Mesodermal cell (in vitro differentiated cells): ENCODE measurements at regions not wholly inside any gene's neighbourhood (a gene's known extent, or its start where the extent isn't known, plus 50 kb on each side); places are given as distances from the start of the nearest gene placed in this dataset.
"Not testable (repeated sequence)": the region's sequence is repeated elsewhere in the genome, so short reads cannot be mapped to it uniquely, and the experiment has no call there.

Experiments used
- H3K27ac ChIP-seq: 2 replicates; pipeline ENCODE4 v1.7.0; 2013; ENCODE audit warnings: mild to moderate bottlenecking, low read depth, low read length, moderate library complexity; ENCODE audit not compliant: severe bottlenecking
- H3K36me3 ChIP-seq: 2 replicates; pipeline ENCODE4 v1.7.1; 2013; ENCODE audit warnings: mild to moderate bottlenecking, low read length, moderate library complexity; ENCODE audit not compliant: control insufficient read depth, insufficient read depth
- H3K4me1 ChIP-seq: one replicate; pipeline ENCODE4 v1.7.1; 2013; ENCODE audit warnings: mild to moderate bottlenecking, low read length; ENCODE audit not compliant: insufficient read depth, control insufficient read depth, poor library complexity, severe bottlenecking
- H3K4me3 ChIP-seq: 2 replicates; pipeline ENCODE4 v1.7.0; 2013; ENCODE audit warnings: low read length, control low read depth, mild to moderate bottlenecking; ENCODE audit not compliant: insufficient read depth, poor library complexity, severe bottlenecking; ENCODE audit errors: extremely low read depth
- H3K9me3 ChIP-seq: 2 replicates; pipeline ENCODE4 v1.7.1; 2013; ENCODE audit warnings: mild to moderate bottlenecking, low read length, moderate library complexity; ENCODE audit not compliant: control insufficient read depth
- WGBS, 2 experiments: methylation state at CpG; one replicate each; pipeline ENCODE4 v1.1.5; 2013; ENCODE audit warnings: missing lambda C conversion rate in 2 of 2; ENCODE audit not compliant: insufficient coverage in 2 of 2; 5-methylcytosine and 5-hydroxymethylcytosine counted together

DNA sequence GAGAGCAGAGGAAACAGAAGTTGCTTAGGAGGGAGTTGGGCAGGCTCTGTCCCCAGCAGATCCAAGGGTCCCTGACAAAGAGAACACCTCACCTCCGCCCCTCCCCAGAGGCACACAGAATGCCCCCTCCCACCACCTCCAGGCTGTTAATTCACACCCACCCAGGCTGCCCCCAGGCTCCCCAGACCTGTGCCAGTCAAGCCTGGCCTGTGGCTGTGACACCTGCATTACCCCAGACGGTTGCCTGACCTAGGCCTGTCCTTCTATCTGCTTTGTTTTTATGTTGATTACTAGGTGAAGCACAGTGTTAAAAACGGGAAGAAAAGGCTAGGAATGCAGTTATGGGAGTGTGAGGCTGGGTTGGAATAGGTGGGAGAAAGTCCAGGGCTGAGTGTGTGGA, 250.8 kb upstream of the PLGLB2 start:
- not testable (repeated sequence) for H3K9me3 ChIP-seq, H3K4me1 ChIP-seq, H3K27ac ChIP-seq, H3K36me3 ChIP-seq, H3K4me3 ChIP-seq
- WGBS, 2 experiments: no CpG with 5 or more reads among the region's 3 CpGs

- not testable (repeated sequence) for H3K27ac ChIP-seq
Observed at GRCh38 chr2:87497700-87498099, 250.2 kb upstream of the PLGLB2 start.

DNA sequence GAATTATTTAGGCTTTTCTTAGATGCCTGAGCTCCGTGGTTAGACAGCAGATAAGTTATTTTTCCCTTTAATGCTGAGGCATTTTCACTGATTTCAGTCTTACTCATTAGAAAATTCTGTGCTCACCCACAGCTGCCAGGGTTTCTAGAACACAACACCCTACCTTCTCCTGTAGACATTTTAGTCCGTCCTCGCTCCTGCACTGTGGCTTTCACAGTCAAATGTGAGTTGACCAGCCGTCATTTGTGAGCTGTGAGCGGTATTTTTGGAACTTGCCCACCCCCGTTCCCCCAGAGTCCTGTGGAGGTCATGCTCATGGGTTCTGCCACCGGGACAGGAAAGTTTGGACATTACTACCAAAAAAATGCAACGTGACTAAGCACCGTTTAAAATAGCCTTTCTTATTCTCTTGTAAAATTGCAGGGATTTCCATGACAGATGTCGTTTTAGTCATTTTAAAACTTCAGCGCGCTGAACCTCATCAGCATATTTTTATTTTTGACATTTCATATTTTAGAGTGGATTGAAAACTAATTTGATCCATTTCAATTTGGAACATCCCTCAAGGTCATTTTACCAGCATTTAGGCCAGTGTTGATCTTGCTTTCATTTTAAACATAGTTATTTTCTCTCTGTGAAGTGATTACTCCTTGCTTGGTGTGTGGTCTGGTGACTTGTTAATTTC, 249.6 kb upstream of the PLGLB2 start:
- not testable (repeated sequence) for H3K36me3 ChIP-seq, H3K4me3 ChIP-seq, H3K27ac ChIP-seq, H3K4me1 ChIP-seq, H3K9me3 ChIP-seq
- WGBS, 2 experiments: no CpG with 5 or more reads among the region's 12 CpGs

More at GRCh38 chr2:87497700-87498099, 250.2 kb upstream of the PLGLB2 start:
- H3K4me3 ChIP-seq, H3K36me3 ChIP-seq, H3K9me3 ChIP-seq, H3K4me1 ChIP-seq: not testable (repeated sequence)
- no CpG with 5 or more reads among the region's 4 CpGs for WGBS, 2 experiments

DNA sequence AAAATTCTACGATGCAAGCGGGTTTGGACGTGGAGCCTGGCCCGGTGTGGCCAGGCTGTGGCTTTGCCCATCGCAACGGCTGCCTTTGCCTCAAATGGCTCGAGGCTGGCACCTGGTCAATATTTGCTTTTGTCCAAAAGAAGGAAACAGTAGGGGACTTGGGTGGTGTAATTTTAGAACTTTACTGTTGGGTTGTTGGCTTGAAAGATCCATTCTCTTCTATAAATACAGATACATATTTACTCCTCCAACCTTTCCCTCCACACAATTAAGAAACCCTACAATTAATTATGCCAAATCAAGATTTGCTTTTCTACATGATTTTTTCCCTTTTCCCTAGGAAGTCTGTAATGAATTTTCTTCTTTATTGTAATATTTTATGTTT, 249.0 kb upstream of the PLGLB2 start:
- no CpG with 5 or more reads among the region's 7 CpGs for WGBS, 2 experiments
- not testable (repeated sequence) for H3K4me3 ChIP-seq

GRCh38 chr2:87499860-87500259, 248.0 kb upstream of the PLGLB2 start:
- no CpG with 5 or more reads among the region's 6 CpGs for WGBS, 2 experiments
- not testable (repeated sequence) for H3K36me3 ChIP-seq, H3K4me3 ChIP-seq, H3K27ac ChIP-seq, H3K9me3 ChIP-seq, H3K4me1 ChIP-seq

More for the DNA sequence above, 249.0 kb upstream of the PLGLB2 start:
- not testable (repeated sequence) for H3K4me1 ChIP-seq, H3K27ac ChIP-seq, H3K9me3 ChIP-seq, H3K36me3 ChIP-seq

DNA sequence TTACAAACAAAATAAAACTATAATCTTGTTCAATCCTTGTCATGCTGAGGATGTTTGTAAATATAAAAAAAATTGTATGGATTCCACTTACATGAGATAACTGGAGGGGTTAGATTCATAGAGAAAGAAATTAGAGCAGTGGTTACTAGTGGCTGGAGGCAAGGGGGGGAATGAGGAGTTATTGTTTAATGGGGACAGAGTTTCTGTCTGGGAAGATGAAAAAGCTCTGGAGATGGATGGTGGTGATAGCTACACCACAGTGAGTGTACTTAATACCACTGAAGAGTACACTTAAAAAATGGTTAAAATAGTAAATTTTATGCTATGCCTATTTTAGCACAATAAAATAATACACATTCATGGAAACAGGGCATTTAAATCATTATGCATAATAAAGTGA, 247.5 kb upstream of the PLGLB2 start:
- H3K4me1 ChIP-seq: not testable (repeated sequence)

DNA sequence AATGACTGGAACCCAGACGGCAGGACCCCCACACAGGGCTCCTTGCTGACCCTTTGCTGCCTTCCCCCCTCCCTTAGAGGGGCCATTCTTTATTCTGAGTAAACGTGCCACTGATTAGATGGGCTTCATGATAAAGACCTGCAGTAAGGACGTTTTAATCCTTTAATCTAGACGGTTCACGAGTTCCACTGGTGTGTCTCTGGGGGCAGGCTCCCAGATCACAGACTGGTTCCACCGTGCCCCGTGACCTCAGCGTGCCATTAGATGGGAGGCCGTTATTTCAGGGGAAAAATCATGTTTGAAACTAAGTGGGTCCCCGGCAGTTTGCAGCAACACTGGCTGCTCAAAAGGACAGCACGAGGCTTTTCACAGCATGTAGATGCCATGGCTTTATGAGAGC, 246.9 kb upstream of the PLGLB2 start:
- not testable (repeated sequence) for H3K4me1 ChIP-seq, H3K9me3 ChIP-seq, H3K36me3 ChIP-seq, H3K27ac ChIP-seq, H3K4me3 ChIP-seq
- WGBS, 2 experiments: 40 to 60% methylated on average over 1 to 4 of the region's 11 CpGs

More for the DNA sequence above, 247.5 kb upstream of the PLGLB2 start:
- H3K9me3 ChIP-seq, H3K27ac ChIP-seq, H3K36me3 ChIP-seq, H3K4me3 ChIP-seq: not testable (repeated sequence)

- not testable (repeated sequence) for H3K9me3 ChIP-seq, H3K4me3 ChIP-seq, H3K27ac ChIP-seq, H3K4me1 ChIP-seq, H3K36me3 ChIP-seq
- WGBS, 2 experiments: no CpG with 5 or more reads among the region's 5 CpGs
Observed at GRCh38 chr2:87502948-87503347, 244.9 kb upstream of the PLGLB2 start.

DNA sequence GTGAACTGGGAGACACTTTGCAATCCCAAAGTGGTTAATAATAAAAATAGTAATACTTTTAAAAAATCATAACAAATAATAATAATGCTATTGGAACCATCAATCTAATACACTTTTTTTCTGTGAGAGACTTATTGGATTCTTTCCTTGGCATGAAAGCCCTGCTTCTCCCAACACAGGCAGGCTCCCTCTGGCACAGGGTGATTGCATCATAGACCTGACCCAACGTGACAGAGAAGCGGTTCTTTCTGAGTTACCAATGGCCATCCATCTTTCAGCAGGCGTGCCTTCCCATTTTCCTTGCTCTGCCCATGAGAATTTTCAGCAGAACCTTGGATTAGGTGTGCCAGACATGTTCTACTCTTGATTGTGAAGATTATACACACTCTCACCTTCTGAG, 242.6 kb upstream of the PLGLB2 start:
- no CpG with 5 or more reads among the region's 3 CpGs for WGBS, 2 experiments
- H3K4me1 ChIP-seq, H3K4me3 ChIP-seq, H3K27ac ChIP-seq, H3K9me3 ChIP-seq, H3K36me3 ChIP-seq: not testable (repeated sequence)

DNA sequence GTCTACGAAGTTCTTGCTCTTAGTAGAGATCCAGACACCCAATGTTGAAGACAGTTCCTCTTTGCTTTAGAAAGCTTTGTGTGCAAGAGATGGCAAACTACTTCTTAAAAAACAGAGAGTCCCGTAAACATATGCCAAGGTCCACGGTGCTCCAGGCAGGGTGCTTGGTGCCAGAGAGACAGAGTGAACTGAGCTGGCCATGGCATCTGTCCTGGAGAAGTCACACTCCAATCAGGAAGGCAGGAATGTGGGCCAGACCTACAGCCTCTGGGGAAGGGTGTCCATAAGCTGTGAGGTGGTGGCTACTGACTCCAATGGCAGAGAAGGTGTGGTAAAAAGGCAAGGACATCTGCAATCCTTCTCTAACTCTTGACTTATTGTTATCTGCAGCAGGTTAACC, 242.0 kb upstream of the PLGLB2 start:
- not testable (repeated sequence) for H3K4me3 ChIP-seq

GRCh38 chr2:87507378-87508348, 240.2 kb upstream of the PLGLB2 start:
- H3K36me3 ChIP-seq, H3K27ac ChIP-seq, H3K4me3 ChIP-seq, H3K4me1 ChIP-seq, H3K9me3 ChIP-seq: not testable (repeated sequence)
- 92 to 93% methylated on average over 2 of the region's 13 CpGs for WGBS, 2 experiments

More for the DNA sequence above, 242.0 kb upstream of the PLGLB2 start:
- not testable (repeated sequence) for H3K27ac ChIP-seq, H3K4me1 ChIP-seq, H3K9me3 ChIP-seq, H3K36me3 ChIP-seq
- WGBS, 2 experiments: no CpG with 5 or more reads among the region's 3 CpGs
